Esophagus squamous epithelium (tissue), 4 donors: ENCODE measurements at regions not wholly inside any gene's neighbourhood (a gene's known extent, or its start where the extent isn't known, plus 50 kb on each side); places are given as distances from the start of the nearest gene placed in this dataset.

ENCODE experiments used
- POLR2A ChIP-seq, 4 donors: fragments of 450-650 bp; IDR thresholded peaks; one replicate each; pipeline ENCODE4 v1.6.1; 2017; ENCODE audit warnings: antibody characterized with exemption in 4 of 4, mild to moderate bottlenecking in 4 of 4, moderate library complexity in 3 of 4
- TF ChIP-seq, protein P1 (sequence below), 6 experiments: fragments of 450-650 bp in 4 of 6; fragments of 200-600 bp in 2 of 6; sonication (generic) in 2 of 6; IDR thresholded peaks; one replicate each; pipeline ENCODE4 v1.5.1; 2016 to 2019; ENCODE audit warnings: antibody characterized with exemption in 6 of 6, mild to moderate bottlenecking in 4 of 6, moderate library complexity in 4 of 6

DNA sequence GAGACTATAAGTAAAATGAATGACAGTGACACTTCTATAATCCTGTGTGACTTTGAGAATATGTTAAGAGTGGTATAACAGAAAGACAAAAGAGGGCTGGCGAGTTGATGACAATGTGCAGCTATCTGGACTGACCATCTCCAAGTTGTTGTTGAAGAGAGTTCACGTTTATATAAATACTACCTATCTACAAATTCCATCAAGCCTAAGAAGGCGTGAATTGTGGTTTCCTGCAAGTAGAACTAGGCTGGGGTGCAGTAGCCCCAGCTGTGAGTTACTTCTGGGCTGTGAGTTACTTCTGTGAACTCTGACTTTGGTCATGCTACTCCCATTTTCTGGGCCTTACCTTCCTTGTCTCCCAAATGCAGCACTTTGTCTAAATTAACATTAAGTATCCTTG lies 561.0 kb downstream of the TBC1D4 start:
- TF ChIP-seq POLR2A (IDR thresholded peaks at IDR 0.05): no peak
- TF ChIP-seq, protein P1, sequence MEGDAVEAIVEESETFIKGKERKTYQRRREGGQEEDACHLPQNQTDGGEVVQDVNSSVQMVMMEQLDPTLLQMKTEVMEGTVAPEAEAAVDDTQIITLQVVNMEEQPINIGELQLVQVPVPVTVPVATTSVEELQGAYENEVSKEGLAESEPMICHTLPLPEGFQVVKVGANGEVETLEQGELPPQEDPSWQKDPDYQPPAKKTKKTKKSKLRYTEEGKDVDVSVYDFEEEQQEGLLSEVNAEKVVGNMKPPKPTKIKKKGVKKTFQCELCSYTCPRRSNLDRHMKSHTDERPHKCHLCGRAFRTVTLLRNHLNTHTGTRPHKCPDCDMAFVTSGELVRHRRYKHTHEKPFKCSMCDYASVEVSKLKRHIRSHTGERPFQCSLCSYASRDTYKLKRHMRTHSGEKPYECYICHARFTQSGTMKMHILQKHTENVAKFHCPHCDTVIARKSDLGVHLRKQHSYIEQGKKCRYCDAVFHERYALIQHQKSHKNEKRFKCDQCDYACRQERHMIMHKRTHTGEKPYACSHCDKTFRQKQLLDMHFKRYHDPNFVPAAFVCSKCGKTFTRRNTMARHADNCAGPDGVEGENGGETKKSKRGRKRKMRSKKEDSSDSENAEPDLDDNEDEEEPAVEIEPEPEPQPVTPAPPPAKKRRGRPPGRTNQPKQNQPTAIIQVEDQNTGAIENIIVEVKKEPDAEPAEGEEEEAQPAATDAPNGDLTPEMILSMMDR (IDR thresholded peaks at IDR 0.05): no peak
